HEK293T (cell line): ENCODE measurements at regions not wholly inside any gene's neighbourhood (a gene's known extent, or its start where the extent isn't known, plus 50 kb on each side); places are given as distances from the start of the nearest gene placed in this dataset.

Experiments used
- FOXM1 ChIP-seq: fragments of 450-650 bp; IDR thresholded peaks from 2 replicates; pipeline ENCODE4 v1.6.1; 2017; ENCODE audit warnings: mild to moderate bottlenecking, borderline replicate concordance
- HDGF ChIP-seq: fragments of 450-650 bp; IDR thresholded peaks from 2 replicates; pipeline ENCODE4 v1.6.1; 2017; ENCODE audit warnings: antibody characterized with exemption, borderline replicate concordance
- NFRKB ChIP-seq: fragments of 450-650 bp; IDR thresholded peaks from 2 replicates; pipeline ENCODE4 v1.6.1; 2016; ENCODE audit warnings: mild to moderate bottlenecking, moderate library complexity
- PKNOX1 ChIP-seq: fragments of 450-650 bp; IDR thresholded peaks from 2 replicates; pipeline ENCODE4 v1.6.1; 2016
- ZNF384 ChIP-seq: fragments of 450-650 bp; IDR thresholded peaks from 2 replicates; pipeline ENCODE4 v1.6.1; 2016

GRCh38 chr3:78079514-78079913 lies 1039.6 kb downstream of the ROBO2 start:
- TF ChIP-seq FOXM1 (no peak), ZNF384 (no peak), HDGF (no peak), NFRKB (no peak), PKNOX1 (no peak)
